ENCODE measurements at regions not wholly inside any gene's neighbourhood (a gene's known extent, or its start where the extent isn't known, plus 50 kb on each side); places are given as distances from the start of the nearest gene placed in this dataset.

- no peak for DNase-seq
- intact Hi-C loops (cut with DNase I), result no loop called here
Observed at GRCh38 chr9:115350548-115350947, 232.6 kb upstream of the TNC start.

DNA sequence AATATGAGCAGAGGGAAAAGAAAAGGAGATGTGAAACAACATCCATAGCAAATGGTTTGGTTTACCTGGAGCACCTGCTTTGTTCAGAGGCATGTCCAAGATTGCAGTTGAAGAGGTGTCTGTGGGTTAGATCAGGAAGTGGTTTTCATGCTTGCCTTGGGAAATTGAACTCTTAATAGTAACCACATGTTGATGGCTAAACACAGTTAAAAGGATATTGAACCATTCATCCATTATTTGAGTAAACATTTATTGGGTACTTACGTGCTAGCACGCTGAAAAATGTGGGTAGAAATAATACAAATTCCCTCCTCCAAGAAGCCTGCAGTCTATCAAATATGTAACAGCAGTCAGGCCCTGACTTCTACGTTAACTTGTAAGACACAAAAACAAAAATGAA is 235.7 kb upstream of the TNC start:
- ATAC-seq, result no peak
- no peaks in the 10 kb centered on the region for H3K4me1 ChIP-seq
- DNase-seq, result no peak
- TF ChIP-seq CTCF (IDR thresholded peaks at IDR 0.05), result no peak
- no peak overlapping the region for H3K4me3 ChIP-seq
- H3K9me3 ChIP-seq, result no peaks in the 10 kb centered on the region
- H3K27ac ChIP-seq, result no peak overlapping the region
- no peaks in the 10 kb centered on the region for H3K27me3 ChIP-seq
- no peaks in the 10 kb centered on the region for H3K36me3 ChIP-seq
- intact Hi-C loops (cut with DNase I), result no loop called here

More at GRCh38 chr9:115350548-115350947, 232.6 kb upstream of the TNC start:
- ATAC-seq, result no peak
- H3K9me3 ChIP-seq, result no peaks in the 10 kb centered on the region
- no peak overlapping the region for H3K27ac ChIP-seq
- H3K27me3 ChIP-seq, result no peaks in the 10 kb centered on the region
- no peak overlapping the region for H3K4me3 ChIP-seq
- H3K4me1 ChIP-seq, result no peaks in the 10 kb centered on the region
- no peak for TF ChIP-seq CTCF (IDR thresholded peaks at IDR 0.05)
- no peaks in the 10 kb centered on the region for H3K36me3 ChIP-seq

DNA sequence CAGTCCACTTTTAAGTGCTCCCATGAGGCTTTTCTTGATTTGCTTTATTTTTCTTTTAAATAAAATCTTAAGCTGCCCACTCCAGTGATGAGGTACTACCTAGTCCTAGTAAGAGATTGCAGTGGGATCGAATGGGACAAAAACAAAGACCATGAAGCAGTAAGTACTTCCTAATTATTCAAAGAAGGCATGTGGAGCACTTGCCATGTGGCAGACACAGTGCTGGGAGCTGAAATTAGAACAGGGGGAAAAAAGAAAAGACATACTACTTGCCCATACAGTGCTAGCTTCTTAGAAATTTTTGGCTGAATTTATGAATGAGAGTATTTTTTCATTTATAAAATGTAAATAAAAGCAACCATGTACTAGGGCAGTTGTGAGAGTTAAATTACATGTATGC is 239.9 kb upstream of the TNC start:
- intact Hi-C loops (cut with DNase I), result no loop called here
- DNase-seq, result no peak
- no peak for TF ChIP-seq CTCF (IDR thresholded peaks at IDR 0.05)
- H3K27me3 ChIP-seq, result no peaks in the 10 kb centered on the region
- no peaks in the 10 kb centered on the region for H3K4me1 ChIP-seq
- no peak overlapping the region for H3K4me3 ChIP-seq
- H3K27ac ChIP-seq, result no peak overlapping the region
- no peaks in the 10 kb centered on the region for H3K9me3 ChIP-seq
- H3K36me3 ChIP-seq, result no peaks in the 10 kb centered on the region
- no peak for ATAC-seq

DNA sequence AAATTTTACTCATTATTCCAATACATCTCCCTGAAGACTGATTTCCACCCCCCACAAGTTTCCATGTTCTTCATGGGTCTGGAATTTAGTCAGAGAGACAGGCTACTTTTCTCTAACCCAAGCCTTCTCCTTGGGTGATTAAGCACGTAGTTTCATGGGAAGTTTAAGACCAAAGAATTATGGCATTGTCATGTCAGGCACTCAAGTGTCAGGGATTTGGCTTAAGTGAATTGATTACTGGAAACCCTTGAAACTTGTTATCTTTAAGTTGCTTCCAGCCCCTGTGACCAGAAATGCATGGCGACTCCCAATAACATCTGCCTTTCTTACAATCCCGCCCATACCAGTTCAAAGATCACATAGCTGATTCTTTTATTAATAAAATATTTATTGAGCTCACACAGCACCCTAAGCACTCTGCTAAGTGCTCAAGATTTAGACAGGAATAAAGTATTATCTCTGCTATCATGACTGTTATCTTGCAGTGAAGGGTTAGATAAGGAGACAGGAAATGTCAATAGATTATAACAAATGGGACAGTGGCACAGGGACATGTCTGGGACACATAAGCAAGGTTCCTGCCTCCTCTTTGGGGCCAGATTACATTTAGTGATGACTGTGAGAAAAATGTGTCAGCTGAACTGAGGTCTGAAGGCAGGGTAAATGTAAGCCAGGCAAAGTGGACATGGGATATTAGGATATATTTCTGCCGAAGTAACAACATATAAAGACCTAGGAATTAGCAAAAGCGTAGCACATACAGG is 241.2 kb upstream of the TNC start:
- no peaks in the 10 kb centered on the region for H3K9me3 ChIP-seq
- H3K4me3 ChIP-seq, result no peak overlapping the region
- H3K36me3 ChIP-seq, result no peaks in the 10 kb centered on the region
- no peaks in the 10 kb centered on the region for H3K4me1 ChIP-seq
- ATAC-seq, result no peak
- no peak overlapping the region for H3K27ac ChIP-seq
- H3K27me3 ChIP-seq, result no peaks in the 10 kb centered on the region
- no peak for DNase-seq
- TF ChIP-seq CTCF (IDR thresholded peaks at IDR 0.05), result no peak
- intact Hi-C loops (cut with DNase I), result no loop called here

- H3K4me1 ChIP-seq, result no peaks in the 10 kb centered on the region
- no peak for ATAC-seq
- H3K27me3 ChIP-seq, result no peaks in the 10 kb centered on the region
Observed at GRCh38 chr9:115360122-115360521, 242.2 kb upstream of the TNC start.

More at GRCh38 chr9:115360122-115360521, 242.2 kb upstream of the TNC start:
- no peak for TF ChIP-seq CTCF (IDR thresholded peaks at IDR 0.05)
- no peaks in the 10 kb centered on the region for H3K36me3 ChIP-seq
- no peak overlapping the region for H3K4me3 ChIP-seq
- intact Hi-C loops (cut with DNase I), result no loop called here
- no peak for DNase-seq
- H3K27ac ChIP-seq, result no peak overlapping the region
- no peaks in the 10 kb centered on the region for H3K9me3 ChIP-seq

Data from upper lobe of right lung (tissue), 1 donor.